NCI-H2227 treated with DMSO at 0.1 percent for 48 hours (cell line): ENCODE measurements at regions not wholly inside any gene's neighbourhood (a gene's known extent, or its start where the extent isn't known, plus 50 kb on each side); places are given as distances from the start of the nearest gene placed in this dataset.
"Not testable (repeated sequence)": the region's sequence is repeated elsewhere in the genome, so short reads cannot be mapped to it uniquely, and the experiment has no call there.

Experiments
- DNase-seq: peaks from one replicate; lab custom pipeline; 2025; lab: John Stamatoyannopoulos, UW

GRCh38 chr9:41623666-41624065 is 434.5 kb upstream of the ZNG1F start:
- DNase-seq: not testable (repeated sequence)

- not testable (repeated sequence) for DNase-seq
Measured at GRCh38 chr9:41619254-41619653, 430.1 kb upstream of the ZNG1F start.

GRCh38 chr9:41606961-41607547 is 417.9 kb upstream of the ZNG1F start:
- DNase-seq: not testable (repeated sequence)

- not testable (repeated sequence) for DNase-seq
Measured at GRCh38 chr9:41565572-41565971, 376.5 kb upstream of the ZNG1F start.
